Colonic mucosa (tissue), 4 donors: ENCODE measurements at regions not wholly inside any gene's neighbourhood (a gene's known extent, or its start where the extent isn't known, plus 50 kb on each side); places are given as distances from the start of the nearest gene placed in this dataset.

Experiments
- DNase-seq: peaks from one replicate; pipeline ENCODE4 v3.0.0-alpha.2; 2020
- H3K27ac ChIP-seq: fragments of 200-600 bp; one replicate; pipeline ENCODE4 v1.8.0; 2021
- H3K27me3 ChIP-seq: fragments of 200-600 bp; one replicate; pipeline ENCODE4 v1.8.0; 2021
- H3K36me3 ChIP-seq: fragments of 200-600 bp; one replicate; pipeline ENCODE4 v1.8.0; 2021
- H3K4me1 ChIP-seq: fragments of 200-600 bp; one replicate; pipeline ENCODE4 v1.8.0; 2021; ENCODE audit warnings: mild to moderate bottlenecking
- H3K4me3 ChIP-seq: fragments of 200-600 bp; one replicate; pipeline ENCODE4 v1.8.0; 2021
- H3K9ac ChIP-seq, 2 donors: one replicate each; pipeline ENCODE4 v1.7.0; 2013; ENCODE audit warnings: control low read depth in 2 of 2, low read depth in 2 of 2, low read length in 2 of 2
- H3K9me3 ChIP-seq: fragments of 200-600 bp; one replicate; pipeline ENCODE4 v1.8.0; 2021
- intact Hi-C: fragments of 100-400 bp; cut with DNase I; formaldehyde crosslinking; loops from one replicate; pipeline ENCODE4 v1.14.1; 2022
- TF ChIP-seq, protein P1 (sequence below): fragments of 200-600 bp; IDR thresholded peaks from one replicate; pipeline ENCODE4 v1.8.0; 2022; ENCODE audit warnings: antibody characterized with exemption, mild to moderate bottlenecking
- donor health status: healthy.
- donor health status: DM: no; HTN: no; CAD: no.
- donor health status: DM: no; HTN: no; CAD: no.

DNA sequence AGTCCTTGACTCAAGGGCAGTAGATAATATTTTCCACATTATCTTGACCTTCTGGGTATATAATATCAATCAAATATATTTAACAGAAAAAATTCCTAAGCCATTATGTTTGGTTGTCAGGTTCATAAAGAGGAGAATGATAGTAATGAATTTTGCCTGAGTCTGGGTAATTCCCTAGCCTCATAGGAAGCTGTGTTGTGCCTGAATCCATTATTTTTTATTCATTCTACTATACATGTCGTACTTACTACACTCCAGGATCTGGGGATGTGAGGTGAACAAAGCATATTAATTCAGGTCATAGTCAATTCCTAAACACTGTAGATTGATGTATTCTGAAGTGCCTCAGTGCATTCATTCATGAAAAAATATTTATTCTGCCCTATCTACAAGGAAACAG lies 204.2 kb downstream of the PTGER3 start:
- intact Hi-C loops: no loop called here
- TF ChIP-seq, protein P1, sequence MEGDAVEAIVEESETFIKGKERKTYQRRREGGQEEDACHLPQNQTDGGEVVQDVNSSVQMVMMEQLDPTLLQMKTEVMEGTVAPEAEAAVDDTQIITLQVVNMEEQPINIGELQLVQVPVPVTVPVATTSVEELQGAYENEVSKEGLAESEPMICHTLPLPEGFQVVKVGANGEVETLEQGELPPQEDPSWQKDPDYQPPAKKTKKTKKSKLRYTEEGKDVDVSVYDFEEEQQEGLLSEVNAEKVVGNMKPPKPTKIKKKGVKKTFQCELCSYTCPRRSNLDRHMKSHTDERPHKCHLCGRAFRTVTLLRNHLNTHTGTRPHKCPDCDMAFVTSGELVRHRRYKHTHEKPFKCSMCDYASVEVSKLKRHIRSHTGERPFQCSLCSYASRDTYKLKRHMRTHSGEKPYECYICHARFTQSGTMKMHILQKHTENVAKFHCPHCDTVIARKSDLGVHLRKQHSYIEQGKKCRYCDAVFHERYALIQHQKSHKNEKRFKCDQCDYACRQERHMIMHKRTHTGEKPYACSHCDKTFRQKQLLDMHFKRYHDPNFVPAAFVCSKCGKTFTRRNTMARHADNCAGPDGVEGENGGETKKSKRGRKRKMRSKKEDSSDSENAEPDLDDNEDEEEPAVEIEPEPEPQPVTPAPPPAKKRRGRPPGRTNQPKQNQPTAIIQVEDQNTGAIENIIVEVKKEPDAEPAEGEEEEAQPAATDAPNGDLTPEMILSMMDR: no peak
- DNase-seq: no peak
- H3K27me3 ChIP-seq: no peaks in the 10 kb centered on the region
- no peaks in the 10 kb centered on the region for H3K36me3 ChIP-seq
- H3K9me3 ChIP-seq: no peaks in the 10 kb centered on the region
- H3K9ac ChIP-seq: no peak overlapping the region
- H3K4me1 ChIP-seq: no peaks in the 10 kb centered on the region
- no peak overlapping the region for H3K27ac ChIP-seq
- H3K4me3 ChIP-seq: no peak overlapping the region

DNA sequence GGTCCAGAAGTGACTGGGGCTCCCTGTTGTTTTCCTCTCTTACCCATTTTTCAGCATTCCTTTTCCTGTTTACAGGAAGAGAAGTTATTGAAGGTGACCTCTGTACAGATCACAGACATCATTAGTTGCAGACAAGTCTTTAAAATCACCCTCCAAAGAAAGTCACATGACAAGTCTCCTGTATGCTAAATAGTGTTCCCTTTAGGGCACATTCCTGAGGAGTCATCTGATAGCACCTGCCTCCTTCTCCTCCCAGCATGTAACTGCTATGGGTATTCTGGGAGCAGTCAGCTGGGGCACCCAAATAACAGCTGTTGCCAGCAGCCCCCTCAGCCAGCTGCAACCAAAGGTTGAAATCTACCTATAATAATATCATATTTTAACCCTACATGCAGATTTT lies 200.6 kb downstream of the PTGER3 start:
- no peaks in the 10 kb centered on the region for H3K9me3 ChIP-seq
- no peaks in the 10 kb centered on the region for H3K4me1 ChIP-seq
- no peaks in the 10 kb centered on the region for H3K27me3 ChIP-seq
- no peaks in the 10 kb centered on the region for H3K36me3 ChIP-seq
- H3K4me3 ChIP-seq: no peak overlapping the region
- intact Hi-C loops: no loop called here
- H3K27ac ChIP-seq: no peak overlapping the region
- TF ChIP-seq, protein P1: no peak
- no peak for DNase-seq
- H3K9ac ChIP-seq: no peak overlapping the region

DNA sequence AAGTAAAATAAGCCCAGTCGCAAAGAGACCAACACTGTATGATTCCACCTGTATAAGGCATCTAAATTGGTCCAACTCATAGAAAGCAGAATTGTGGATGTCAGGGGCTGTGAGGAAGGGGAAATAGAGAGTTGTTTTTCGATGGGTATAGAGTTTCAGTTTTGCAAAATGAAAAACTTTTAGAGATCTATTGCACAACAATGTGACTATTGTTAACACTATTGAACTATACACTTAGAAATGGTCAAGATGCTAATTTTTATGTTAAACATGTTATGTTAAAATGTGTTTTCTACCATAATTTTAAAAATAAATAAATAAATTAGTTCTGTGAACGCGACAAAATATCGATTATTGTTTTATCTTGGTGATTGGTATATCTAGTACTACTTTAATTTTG lies 192.4 kb downstream of the PTGER3 start:
- intact Hi-C loops: no loop called here
- H3K27ac ChIP-seq: no peak overlapping the region
- no peaks in the 10 kb centered on the region for H3K36me3 ChIP-seq
- H3K9ac ChIP-seq: no peak overlapping the region
- H3K4me1 ChIP-seq: no peaks in the 10 kb centered on the region
- H3K9me3 ChIP-seq: no peaks in the 10 kb centered on the region
- TF ChIP-seq, protein P1: no peak
- DNase-seq: no peak
- no peaks in the 10 kb centered on the region for H3K27me3 ChIP-seq
- H3K4me3 ChIP-seq: no peak overlapping the region

DNA sequence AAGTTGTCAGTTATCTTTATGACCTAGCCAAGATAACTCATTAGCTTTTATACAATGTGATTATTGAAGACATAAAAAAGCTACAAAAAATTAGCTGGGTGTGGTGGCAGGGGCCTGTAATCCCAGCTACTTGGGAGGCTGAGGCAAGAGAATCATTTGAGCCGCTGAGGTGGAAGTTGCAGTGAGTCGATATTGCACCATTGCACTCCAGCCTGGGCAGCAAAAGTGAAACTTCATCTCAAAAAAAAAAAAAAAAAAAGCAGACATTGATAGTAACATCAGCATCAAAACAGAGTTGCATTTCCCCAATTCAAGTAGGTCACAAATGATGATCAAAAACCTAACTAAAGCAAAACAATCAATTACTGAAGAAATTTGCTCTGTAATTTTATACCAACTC lies 191.4 kb downstream of the PTGER3 start:
- no peak for DNase-seq
- Histone ChIP-seq H3K27me3 (no peaks in the 10 kb centered on the region), H3K36me3 (no peaks in the 10 kb centered on the region), H3K4me1 (no peaks in the 10 kb centered on the region), H3K4me3 (no peak overlapping the region), H3K27ac (no peak overlapping the region), H3K9me3 (no peaks in the 10 kb centered on the region), H3K9ac (no peak overlapping the region)
- TF ChIP-seq, protein P1: no peak
- intact Hi-C loops: no loop called here

DNA sequence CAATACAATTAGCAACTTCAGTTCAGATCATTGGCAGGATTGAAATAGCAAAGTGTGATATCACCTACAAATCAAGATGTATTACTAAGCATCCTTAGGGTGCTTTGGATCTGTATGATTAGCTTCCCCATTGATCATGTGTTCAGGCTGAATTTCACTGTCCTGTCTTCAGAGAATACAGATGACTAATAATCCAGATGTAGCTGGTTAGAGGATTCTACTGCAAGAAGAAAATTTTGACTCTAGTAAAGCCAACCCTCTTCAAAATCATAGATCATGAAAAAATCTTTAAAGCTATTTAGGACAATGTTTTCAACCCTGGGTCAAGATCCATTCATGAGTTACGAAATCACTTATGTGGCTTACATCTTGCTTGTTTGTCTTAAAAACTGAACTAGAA lies 184.4 kb downstream of the PTGER3 start:
- Histone ChIP-seq H3K4me1 (no peaks in the 10 kb centered on the region), H3K4me3 (no peak overlapping the region), H3K27me3 (no peaks in the 10 kb centered on the region), H3K36me3 (no peaks in the 10 kb centered on the region), H3K9me3 (no peaks in the 10 kb centered on the region), H3K27ac (no peak overlapping the region), H3K9ac (no peak overlapping the region)
- intact Hi-C loops: no loop called here
- no peak for DNase-seq
- TF ChIP-seq, protein P1: no peak

DNA sequence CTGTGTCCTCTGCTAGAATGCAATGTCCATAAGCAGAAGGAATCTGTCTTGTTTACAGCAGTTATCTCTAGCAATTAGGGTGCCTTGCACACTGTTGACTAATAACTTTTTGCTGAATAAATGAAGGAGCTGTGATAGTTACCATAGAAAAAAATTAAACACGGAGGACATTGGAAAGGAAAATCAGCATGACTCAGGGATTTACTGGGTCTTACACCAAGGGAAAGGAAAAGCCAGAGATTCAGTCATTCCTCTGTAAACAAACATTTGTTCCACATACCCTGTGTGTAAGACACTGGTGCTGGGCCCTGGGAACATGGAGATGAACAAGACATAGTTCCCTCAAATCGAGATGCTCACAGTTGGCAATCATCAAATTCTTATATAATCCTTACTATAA lies 183.3 kb downstream of the PTGER3 start:
- Histone ChIP-seq H3K9me3 (no peaks in the 10 kb centered on the region), H3K9ac (no peak overlapping the region), H3K4me1 (no peaks in the 10 kb centered on the region), H3K36me3 (no peaks in the 10 kb centered on the region), H3K4me3 (no peak overlapping the region), H3K27me3 (no peaks in the 10 kb centered on the region), H3K27ac (no peak overlapping the region)
- TF ChIP-seq, protein P1: no peak
- no peak for DNase-seq
- intact Hi-C loops: no loop called here
